ENCODE measurements at regions not wholly inside any gene's neighbourhood (a gene's known extent, or its start where the extent isn't known, plus 50 kb on each side); places are given as distances from the start of the nearest gene placed in this dataset.

- Histone ChIP-seq H3K27me3 (no peaks in the 10 kb centered on the region), H3K4me1 (no peaks in the 10 kb centered on the region), H3K27ac (no peak overlapping the region), H3K36me3 (no peaks in the 10 kb centered on the region), H3K9me3 (no peaks in the 10 kb centered on the region), H3K4me3 (no peak overlapping the region)
- no peak for TF ChIP-seq CTCF (IDR thresholded peaks at IDR 0.05)
- TF ChIP-seq POLR2A (IDR thresholded peaks at IDR 0.05), result no peak
- DNase-seq, result no peak
- intact Hi-C loops (cut with DNase I), result no loop called here
- 37 to 42% methylated on average over 1 of the region's 1 CpG for WGBS, 2 donors
Observed at GRCh38 chr4:124389591-124389990, 322.9 kb downstream of the ANKRD50 start.

- 81% methylated on average over 4 of the region's 4 CpGs for WGBS, 2 donors
- no peak for DNase-seq
- H3K27me3 ChIP-seq, result no peaks in the 10 kb centered on the region
- intact Hi-C loops (cut with DNase I), result no loop called here
- no peaks in the 10 kb centered on the region for H3K36me3 ChIP-seq
- TF ChIP-seq POLR2A (IDR thresholded peaks at IDR 0.05) (no peak), CTCF (IDR thresholded peaks at IDR 0.05) (no peak)
- H3K4me1 ChIP-seq, result no peaks in the 10 kb centered on the region
- H3K27ac ChIP-seq, result no peak overlapping the region
- no peak overlapping the region for H3K4me3 ChIP-seq
- H3K9me3 ChIP-seq, result no peaks in the 10 kb centered on the region
Observed at GRCh38 chr4:124390861-124391260, 321.7 kb downstream of the ANKRD50 start.

- Histone ChIP-seq H3K27ac (no peak overlapping the region), H3K4me3 (no peak overlapping the region), H3K36me3 (no peaks in the 10 kb centered on the region), H3K27me3 (no peaks in the 10 kb centered on the region), H3K9me3 (no peaks in the 10 kb centered on the region), H3K4me1 (no peaks in the 10 kb centered on the region)
- WGBS, 2 donors, result 91 to 92% methylated on average over 3 of the region's 3 CpGs
- DNase-seq, result no peak
- no peak for TF ChIP-seq POLR2A (IDR thresholded peaks at IDR 0.05)
- no peak for TF ChIP-seq CTCF (IDR thresholded peaks at IDR 0.05)
- intact Hi-C loops (cut with DNase I), result no loop called here
Observed at GRCh38 chr4:124396333-124396732, 316.2 kb downstream of the ANKRD50 start.

GRCh38 chr4:124401606-124402005, 310.9 kb downstream of the ANKRD50 start:
- intact Hi-C loops (cut with DNase I), result no loop called here

GRCh38 chr4:124409044-124409443, 303.5 kb downstream of the ANKRD50 start:
- Histone ChIP-seq H3K27ac (no peak overlapping the region), H3K9me3 (no peaks in the 10 kb centered on the region), H3K4me3 (no peak overlapping the region), H3K27me3 (no peaks in the 10 kb centered on the region), H3K36me3 (no peaks in the 10 kb centered on the region), H3K4me1 (peaks cover 0 to 10% (median 0%) of the 10 kb centered on the region in 3 donors)
- intact Hi-C loops (cut with DNase I), result no loop called here
- 71 to 78% methylated on average over 4 of the region's 4 CpGs for WGBS, 2 donors
- DNase-seq, result no peak
- no peak for TF ChIP-seq CTCF (IDR thresholded peaks at IDR 0.05)
- TF ChIP-seq POLR2A (IDR thresholded peaks at IDR 0.05), result no peak

More at GRCh38 chr4:124401606-124402005, 310.9 kb downstream of the ANKRD50 start:
- Histone ChIP-seq H3K9me3 (no peaks in the 10 kb centered on the region), H3K27me3 (no peaks in the 10 kb centered on the region), H3K4me3 (no peak overlapping the region), H3K36me3 (no peaks in the 10 kb centered on the region), H3K4me1 (no peaks in the 10 kb centered on the region), H3K27ac (no peak overlapping the region)
- 59 to 64% methylated on average over 3 of the region's 3 CpGs for WGBS, 2 donors
- TF ChIP-seq CTCF (IDR thresholded peaks at IDR 0.05) (no peak), POLR2A (IDR thresholded peaks at IDR 0.05) (no peak)
- no peak for DNase-seq

All from esophagus squamous epithelium (tissue), 5 donors.